GM19238 (cell line): ENCODE measurements at regions not wholly inside any gene's neighbourhood (a gene's known extent, or its start where the extent isn't known, plus 50 kb on each side); places are given as distances from the start of the nearest gene placed in this dataset.
"Not testable (repeated sequence)": the region's sequence is repeated elsewhere in the genome, so short reads cannot be mapped to it uniquely, and the experiment has no call there.

Experiments
- DNase-seq: peaks from one replicate; pipeline ENCODE4 v3.0.0; 2011; ENCODE audit warnings: low spot score; ENCODE audit not compliant: insufficient read length

- DNase-seq = no peak
Measured at GRCh38 chr3:104353951-104354350, 1012.8 kb upstream of the ALCAM start.

GRCh38 chr3:104359546-104359945 is 1007.2 kb upstream of the ALCAM start:
- no peak for DNase-seq

- no peak for DNase-seq
Measured at GRCh38 chr3:104360038-104360437, 1006.7 kb upstream of the ALCAM start.

- not testable (repeated sequence) for DNase-seq
Measured at GRCh38 chr3:104361748-104362147, 1005.0 kb upstream of the ALCAM start.

- no peak for DNase-seq
Measured at GRCh38 chr3:104362319-104362718, 1004.4 kb upstream of the ALCAM start.

- no peak for DNase-seq
Measured at GRCh38 chr3:104367000-104367399, 999.7 kb upstream of the ALCAM start.

GRCh38 chr3:104368760-104369159 is 997.9 kb upstream of the ALCAM start:
- no peak for DNase-seq

- no peak for DNase-seq
Measured at GRCh38 chr3:104385421-104385820, 981.3 kb upstream of the ALCAM start.

- DNase-seq = no peak
Measured at GRCh38 chr3:104388619-104389018, 978.1 kb upstream of the ALCAM start.

- DNase-seq = no peak
Measured at GRCh38 chr3:104392327-104392726, 974.4 kb upstream of the ALCAM start.

GRCh38 chr3:104396974-104397669 is 969.6 kb upstream of the ALCAM start:
- no peak for DNase-seq

GRCh38 chr3:104397713-104398112 is 969.0 kb upstream of the ALCAM start:
- DNase-seq = no peak

GRCh38 chr3:104402902-104403301 is 963.8 kb upstream of the ALCAM start:
- no peak for DNase-seq

- no peak for DNase-seq
Measured at GRCh38 chr3:104411757-104412156, 955.0 kb upstream of the ALCAM start.

- DNase-seq = no peak
Measured at GRCh38 chr3:104412608-104413580, 953.8 kb upstream of the ALCAM start.

GRCh38 chr3:104428337-104428925 is 938.3 kb upstream of the ALCAM start:
- no peak for DNase-seq

GRCh38 chr3:104429727-104430126 is 937.0 kb upstream of the ALCAM start:
- DNase-seq = no peak

GRCh38 chr3:104436506-104436905 is 930.2 kb upstream of the ALCAM start:
- no peak for DNase-seq

- DNase-seq = no peak
Measured at GRCh38 chr3:104437131-104437750, 929.5 kb upstream of the ALCAM start.

- DNase-seq = no peak
Measured at GRCh38 chr3:104437891-104438290, 928.8 kb upstream of the ALCAM start.

GRCh38 chr3:104438706-104439105 is 928.0 kb upstream of the ALCAM start:
- DNase-seq = no peak
